Urinary bladder (tissue), 3 donors: ENCODE measurements at regions not wholly inside any gene's neighbourhood (a gene's known extent, or its start where the extent isn't known, plus 50 kb on each side); places are given as distances from the start of the nearest gene placed in this dataset.
A peak's percentile ranks its signal among the peaks of the same experiment; 100 is the strongest.

Source experiments
- DNase-seq: peaks from one replicate; pipeline ENCODE4 v3.0.0-alpha.2; 2015; ENCODE audit errors: extremely low spot score
- H3K27ac ChIP-seq: one replicate; pipeline ENCODE4 v1.5.1; 2013; ENCODE audit warnings: low read depth, mild to moderate bottlenecking, moderate library complexity
- H3K36me3 ChIP-seq: one replicate; pipeline ENCODE4 v1.6.1; 2013; ENCODE audit warnings: mild to moderate bottlenecking, moderate library complexity; ENCODE audit not compliant: insufficient read depth
- H3K4me1 ChIP-seq: one replicate; pipeline ENCODE4 v1.6.1; 2013; ENCODE audit warnings: mild to moderate bottlenecking, moderate library complexity; ENCODE audit not compliant: insufficient read depth
- H3K4me3 ChIP-seq: one replicate; pipeline ENCODE4 v1.5.1; 2013; ENCODE audit warnings: low read depth, low read length
- WGBS: extraction: QIAGEN DNeasy Blood & Tissue Kit; methylation state at CpG from one replicate; pipeline ENCODE4 v1.1.7; 2013; 5-methylcytosine and 5-hydroxymethylcytosine counted together
- donor health status: healthy with polysubstance abuse.
- donor health status: healthy.

GRCh38 chr14:101167428-101167827 lies 263.9 kb upstream of the RTL1 start:
- no peak for DNase-seq
- Histone ChIP-seq H3K27ac (no peak overlapping the region), H3K36me3 (no peaks in the 10 kb centered on the region), H3K4me3 (no peak overlapping the region), H3K4me1 (no peaks in the 10 kb centered on the region)
- 77% methylated on average over 3 of the region's 3 CpGs for WGBS

- no peak for DNase-seq
- WGBS = 70% methylated on average over 8 of the region's 8 CpGs
- H3K27ac ChIP-seq = no peak overlapping the region
- H3K36me3 ChIP-seq = no peaks in the 10 kb centered on the region
- no peak overlapping the region for H3K4me3 ChIP-seq
- H3K4me1 ChIP-seq = no peaks in the 10 kb centered on the region
Measured at GRCh38 chr14:101169267-101169666, 265.7 kb upstream of the RTL1 start.

GRCh38 chr14:101171650-101172049 lies 268.1 kb upstream of the RTL1 start:
- Histone ChIP-seq H3K27ac (no peak overlapping the region), H3K4me1 (no peaks in the 10 kb centered on the region), H3K36me3 (no peaks in the 10 kb centered on the region), H3K4me3 (no peak overlapping the region)
- WGBS = 92% methylated on average over 5 of the region's 5 CpGs
- DNase-seq = no peak

GRCh38 chr14:101173698-101174521 lies 270.4 kb upstream of the RTL1 start:
- H3K36me3 ChIP-seq = no peaks in the 10 kb centered on the region

GRCh38 chr14:101174522-101174838 lies 271.0 kb upstream of the RTL1 start:
- 90% methylated on average over 12 of the region's 12 CpGs for WGBS
- no peaks in the 10 kb centered on the region for H3K4me1 ChIP-seq
- no peak overlapping the region for H3K27ac ChIP-seq
- no peak for DNase-seq
- H3K4me3 ChIP-seq = no peak overlapping the region
- H3K36me3 ChIP-seq = no peaks in the 10 kb centered on the region

More at GRCh38 chr14:101173698-101174521, 270.4 kb upstream of the RTL1 start:
- Histone ChIP-seq H3K4me1 (no peaks in the 10 kb centered on the region), H3K27ac (no peak overlapping the region), H3K4me3 (no peak overlapping the region)
- WGBS = 66% methylated on average over 9 of the region's 9 CpGs
- DNase-seq = no peak

- H3K4me1 ChIP-seq = no peaks in the 10 kb centered on the region
- no peaks in the 10 kb centered on the region for H3K36me3 ChIP-seq
- WGBS = 87% methylated on average over 9 of the region's 9 CpGs
- DNase-seq = no peak
- H3K27ac ChIP-seq = no peak overlapping the region
- no peak overlapping the region for H3K4me3 ChIP-seq
Measured at GRCh38 chr14:101174980-101175606, 271.6 kb upstream of the RTL1 start.

GRCh38 chr14:101175731-101176534 lies 272.4 kb upstream of the RTL1 start:
- H3K4me1 ChIP-seq = no peaks in the 10 kb centered on the region
- H3K27ac ChIP-seq = no peak overlapping the region
- H3K36me3 ChIP-seq = no peaks in the 10 kb centered on the region
- H3K4me3 ChIP-seq = no peak overlapping the region
- no peak for DNase-seq
- 94% methylated on average over 13 of the region's 13 CpGs for WGBS

- Histone ChIP-seq H3K4me1 (no peaks in the 10 kb centered on the region), H3K36me3 (no peaks in the 10 kb centered on the region), H3K27ac (no peak overlapping the region), H3K4me3 (no peak overlapping the region)
- 85% methylated on average over 16 of the region's 16 CpGs for WGBS
- no peak for DNase-seq
Measured at GRCh38 chr14:101176535-101177205, 273.1 kb upstream of the RTL1 start.

- 65% methylated on average over 23 of the region's 23 CpGs for WGBS
- Histone ChIP-seq H3K4me1 (no peaks in the 10 kb centered on the region), H3K36me3 (no peaks in the 10 kb centered on the region), H3K27ac (no peak overlapping the region), H3K4me3 (no peak overlapping the region)
- peak; percentile 53 for DNase-seq
Measured at GRCh38 chr14:101177301-101177971, 273.9 kb upstream of the RTL1 start.

- WGBS = 95% methylated on average over 22 of the region's 22 CpGs
- no peak overlapping the region for H3K4me3 ChIP-seq
- H3K36me3 ChIP-seq = no peaks in the 10 kb centered on the region
- no peak overlapping the region for H3K27ac ChIP-seq
- H3K4me1 ChIP-seq = no peaks in the 10 kb centered on the region
- no peak for DNase-seq
Measured at GRCh38 chr14:101178184-101179072, 274.9 kb upstream of the RTL1 start.

GRCh38 chr14:101179691-101180211 lies 276.2 kb upstream of the RTL1 start:
- Histone ChIP-seq H3K4me1 (no peaks in the 10 kb centered on the region), H3K36me3 (no peaks in the 10 kb centered on the region), H3K27ac (no peak overlapping the region), H3K4me3 (no peak overlapping the region)
- DNase-seq = no peak
- WGBS = 89% methylated on average over 12 of the region's 12 CpGs
